GM12878 (cell line): ENCODE measurements at regions not wholly inside any gene's neighbourhood (a gene's known extent, or its start where the extent isn't known, plus 50 kb on each side); places are given as distances from the start of the nearest gene placed in this dataset.

Experiments used
- ATAC-seq: fragments of 200-7000 bp; cut with Tn5 transposase; 3 replicates; pipeline ENCODE4 v1.9.1; 2020; ENCODE audit warnings: mild to moderate bottlenecking, moderate library complexity
- BruUV-seq: library from RNA; stranded (reverse); fragments of 400-500 nt; replicated peaks from 2 replicates; lab custom pipeline; 2021; lab: Mats Ljungman, UMichigan
- CTCF ChIA-PET: fragments of 300-600 bp; sonication (Branson Sonifier 250); formaldehyde crosslinking; extraction: SDS; loops from one replicate; lab custom pipeline; 2021; ENCODE audit warnings: inconsistent platforms; lab: Yijun Ruan, JAX
- POLR2A ChIA-PET: fragments of 350-600 bp; formaldehyde crosslinking; extraction: SDS; loops from one replicate; lab custom pipeline; 2021; ENCODE audit warnings: inconsistent platforms; lab: Charles Lee
- RAD21 ChIA-PET: fragments of 300-600 bp; sonication (Branson Sonifier 250); formaldehyde crosslinking; loops from one replicate; lab custom pipeline; 2023; ENCODE audit warnings: antibody characterized with exemption; ENCODE audit not compliant: unreplicated experiment; lab: Charles Lee
- SMC1A ChIA-PET: fragments of 300-600 bp; sonication (Branson Sonifier 250); formaldehyde crosslinking; loops from one replicate; lab custom pipeline; 2023; ENCODE audit not compliant: unreplicated experiment, uncharacterized antibody; lab: Charles Lee
- DNase-seq: peaks from one replicate; pipeline ENCODE4 v3.0.0-alpha.2; 2011; ENCODE audit warnings: low read depth, low spot score
- FAIRE-seq: peaks from 3 replicates; lab custom pipeline; 2011; peaks lifted over from hg19 to GRCh38; lab: Jason Lieb, UNC
- H2AFZ ChIP-seq: 2 replicates; pipeline ENCODE4 v1.6.0; 2011; ENCODE audit warnings: low read depth, low read length, control low read depth; ENCODE audit not compliant: control insufficient read depth
- H3K27ac ChIP-seq: 2 replicates; pipeline ENCODE4 v1.5.1; 2011; ENCODE audit warnings: control low read depth; ENCODE audit not compliant: control insufficient read depth, insufficient read depth
- H3K27me3 ChIP-seq, 2 experiments: replicated peaks in 1 of 2; 2 replicates each; pipeline versions ENCODE4 v1.6.0 to v1.6.1; 2011; ENCODE audit warnings: low read length in 1 of 2; ENCODE audit not compliant: control insufficient read depth in 2 of 2, insufficient read depth in 2 of 2
- H3K36me3 ChIP-seq, 2 experiments: 2 replicates each; pipeline ENCODE4 v1.5.1; 2011; ENCODE audit warnings: low read length in 1 of 2; ENCODE audit not compliant: control insufficient read depth in 2 of 2, insufficient read depth in 2 of 2
- H3K4me1 ChIP-seq: 2 replicates; pipeline ENCODE4 v1.6.1; 2011; ENCODE audit warnings: mild to moderate bottlenecking, low read length, moderate library complexity, mixed read lengths; ENCODE audit not compliant: control insufficient read depth, insufficient read depth
- H3K4me2 ChIP-seq: 2 replicates; pipeline ENCODE4 v1.6.0; 2011; ENCODE audit warnings: control low read depth; ENCODE audit not compliant: control insufficient read depth, insufficient read depth
- H3K4me3 ChIP-seq: fragments of 200-600 bp; sonication (generic); 2 replicates; pipeline ENCODE4 v1.5.1; 2016
- H3K79me2 ChIP-seq: 2 replicates; pipeline ENCODE4 v1.6.0; 2011; ENCODE audit warnings: low read length; ENCODE audit not compliant: control insufficient read depth, insufficient read depth
- H3K9ac ChIP-seq: 2 replicates; pipeline ENCODE4 v1.8.0; 2011; ENCODE audit warnings: low read length, control low read depth, mixed read lengths; ENCODE audit not compliant: control insufficient read depth, insufficient read depth
- H3K9me3 ChIP-seq: replicated peaks from 3 replicates; pipeline ENCODE4 v1.5.1; 2011; ENCODE audit warnings: mild to moderate bottlenecking, low read length; ENCODE audit not compliant: control insufficient read depth, insufficient read depth
- H4K20me1 ChIP-seq: 2 replicates; pipeline ENCODE4 v1.6.0; 2011; ENCODE audit not compliant: control insufficient read depth, insufficient read depth
- BACH1 ChIP-seq: fragments of 450-650 bp; IDR thresholded peaks from 2 replicates; pipeline ENCODE4 v1.6.1; 2017; ENCODE audit warnings: mild to moderate bottlenecking, borderline replicate concordance
- IKZF2 ChIP-seq, 2 experiments: fragments of 450-650 bp; IDR thresholded peaks; 2 replicates each; pipeline ENCODE4 v1.6.1; 2017; ENCODE audit warnings: mild to moderate bottlenecking in 2 of 2, moderate library complexity in 2 of 2
- MLLT1 ChIP-seq: fragments of 450-650 bp; IDR thresholded peaks from 2 replicates; pipeline ENCODE4 v1.6.1; 2016; ENCODE audit warnings: mild to moderate bottlenecking
- MTA2 ChIP-seq: fragments of 450-650 bp; IDR thresholded peaks from 2 replicates; pipeline ENCODE4 v1.6.1; 2016; ENCODE audit warnings: low read depth, mild to moderate bottlenecking, moderate library complexity
- NFIC ChIP-seq: IDR thresholded peaks from 2 replicates; pipeline ENCODE4 v1.6.1; 2012; ENCODE audit warnings: low read depth, mild to moderate bottlenecking, inconsistent platforms, low read length, moderate library complexity
- NR2C1 ChIP-seq: fragments of 450-650 bp; IDR thresholded peaks from 2 replicates; pipeline ENCODE4 v1.6.1; 2017; ENCODE audit warnings: antibody characterized with exemption, mild to moderate bottlenecking, moderate library complexity
- PAX8 ChIP-seq: fragments of 450-650 bp; IDR thresholded peaks from 2 replicates; pipeline ENCODE4 v1.6.1; 2017; ENCODE audit warnings: mild to moderate bottlenecking, moderate library complexity
- TBL1XR1 ChIP-seq: IDR thresholded peaks from 2 replicates; pipeline ENCODE4 v1.6.1; 2012; ENCODE audit warnings: low read depth, low read length, improper control_type of control experiment
- YBX1 ChIP-seq: fragments of 450-650 bp; IDR thresholded peaks from 2 replicates; pipeline ENCODE4 v1.6.1; 2016; ENCODE audit warnings: antibody characterized with exemption
- WGBS: methylation state at CpG from one replicate; pipeline ENCODE4 v1.1.6; 2016; ENCODE audit warnings: low lambda C conversion rate; ENCODE audit not compliant: insufficient replicate concordance, insufficient coverage; ENCODE audit errors: missing lambda C conversion rate; 5-methylcytosine and 5-hydroxymethylcytosine counted together
- in situ Hi-C: fragments of 300-500 bp; cut with MboI; formaldehyde crosslinking; loops from 9 replicates; pipeline ENCODE4 v1.14.3; 2018; ENCODE audit warnings: mixed read lengths
- intact Hi-C: fragments of 100-400 bp; cut with micrococcal nuclease; formaldehyde crosslinking; loops from one replicate; pipeline ENCODE4 v1.14.2; 2022; ENCODE audit not compliant: unreplicated experiment
- TF ChIP-seq, protein P1 (sequence below): IDR thresholded peaks from 2 replicates; pipeline ENCODE4 v1.6.1; 2011; ENCODE audit warnings: low read depth, mild to moderate bottlenecking, low read length, moderate library complexity, borderline replicate concordance; ENCODE audit errors: extremely low read depth
- TF ChIP-seq, protein P2 (sequence below): IDR thresholded peaks from 2 replicates; pipeline ENCODE4 v1.6.1; 2011; ENCODE audit warnings: mild to moderate bottlenecking, low read depth, low read length, moderate library complexity; ENCODE audit not compliant: insufficient replicate concordance

GRCh38 chr13:103716718-103717117 lies 650.5 kb upstream of the SLC10A2 start:
- 0% methylated on average over 1 of the region's 1 CpG for WGBS
- H3K27ac ChIP-seq, result no peak overlapping the region
- DNase-seq, result no peak
- ChIA-PET POLR2A (no interaction called here), SMC1A (no interaction called here), RAD21 (no interaction called here), CTCF (no interaction called here)
- intact Hi-C loops, result no loop called here
- no peaks in the 10 kb centered on the region for H3K27me3 ChIP-seq
- no peaks in the 10 kb centered on the region for H4K20me1 ChIP-seq
- H3K4me2 ChIP-seq, result no peak overlapping the region
- H3K4me3 ChIP-seq, result no peak overlapping the region
- no peaks in the 10 kb centered on the region for H3K79me2 ChIP-seq
- TF ChIP-seq NR2C1, result no peak
- no peaks in the 10 kb centered on the region for H3K36me3 ChIP-seq
- no peak for ATAC-seq
- H3K4me1 ChIP-seq, result no peaks in the 10 kb centered on the region
- FAIRE-seq, result no peak
- H3K9me3 ChIP-seq, result no peaks in the 10 kb centered on the region
- no TSS peak for BruUV-seq
- in situ Hi-C loops, result no loop called here
- H3K9ac ChIP-seq, result no peak overlapping the region
- no peak overlapping the region for H2AFZ ChIP-seq

GRCh38 chr13:103715335-103715734 lies 649.1 kb upstream of the SLC10A2 start:
- RAD21 ChIA-PET, result no interaction called here
- no peak overlapping the region for H3K9ac ChIP-seq
- no peaks in the 10 kb centered on the region for H3K36me3 ChIP-seq
- BruUV-seq, result no TSS peak
- H4K20me1 ChIP-seq, result no peaks in the 10 kb centered on the region
- in situ Hi-C loops (no loop called here), intact Hi-C loops (no loop called here)
- POLR2A ChIA-PET, result no interaction called here
- no peak overlapping the region for H3K4me2 ChIP-seq
- no peaks in the 10 kb centered on the region for H3K9me3 ChIP-seq
- H3K27me3 ChIP-seq, result no peaks in the 10 kb centered on the region
- DNase-seq (no peak), FAIRE-seq (no peak), ATAC-seq (no peak)
- no peak overlapping the region for H3K4me3 ChIP-seq
- SMC1A ChIA-PET, result no interaction called here
- H3K27ac ChIP-seq, result no peak overlapping the region
- CTCF ChIA-PET, result no interaction called here
- WGBS, result 41% methylated on average over 5 of the region's 5 CpGs
- no peaks in the 10 kb centered on the region for H3K79me2 ChIP-seq
- no peak overlapping the region for H2AFZ ChIP-seq
- H3K4me1 ChIP-seq, result no peaks in the 10 kb centered on the region
- TF ChIP-seq BACH1 (no peak), PAX8 (no peak), MTA2 (no peak), NFIC (no peak), YBX1 (no peak), IKZF2 (IDR thresholded peaks at IDR 0.05) (no peak), MLLT1 (no peak), TBL1XR1 (no peak)
- TF ChIP-seq, protein P1, sequence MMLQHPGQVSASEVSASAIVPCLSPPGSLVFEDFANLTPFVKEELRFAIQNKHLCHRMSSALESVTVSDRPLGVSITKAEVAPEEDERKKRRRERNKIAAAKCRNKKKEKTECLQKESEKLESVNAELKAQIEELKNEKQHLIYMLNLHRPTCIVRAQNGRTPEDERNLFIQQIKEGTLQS, result no peak
- TF ChIP-seq, protein P2, sequence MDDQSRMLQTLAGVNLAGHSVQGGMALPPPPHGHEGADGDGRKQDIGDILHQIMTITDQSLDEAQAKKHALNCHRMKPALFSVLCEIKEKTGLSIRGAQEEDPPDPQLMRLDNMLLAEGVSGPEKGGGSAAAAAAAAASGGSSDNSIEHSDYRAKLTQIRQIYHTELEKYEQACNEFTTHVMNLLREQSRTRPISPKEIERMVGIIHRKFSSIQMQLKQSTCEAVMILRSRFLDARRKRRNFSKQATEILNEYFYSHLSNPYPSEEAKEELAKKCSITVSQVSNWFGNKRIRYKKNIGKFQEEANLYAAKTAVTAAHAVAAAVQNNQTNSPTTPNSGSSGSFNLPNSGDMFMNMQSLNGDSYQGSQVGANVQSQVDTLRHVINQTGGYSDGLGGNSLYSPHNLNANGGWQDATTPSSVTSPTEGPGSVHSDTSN, result no peak
